Mammary epithelial cell (primary cell): ENCODE measurements at regions not wholly inside any gene's neighbourhood (a gene's known extent, or its start where the extent isn't known, plus 50 kb on each side); places are given as distances from the start of the nearest gene placed in this dataset.

Experiments
- CTCF ChIP-seq, 2 donors: IDR thresholded peaks in 1 of 2; conservative IDR thresholded peaks in 1 of 2; 2 replicates each; pipeline ENCODE4 v1.5.1; 2011 to 2012; ENCODE audit warnings: inconsistent platforms in 2 of 2, low read length in 2 of 2, mild to moderate bottlenecking in 2 of 2, control low read depth in 1 of 2, low read depth in 1 of 2; ENCODE audit not compliant: insufficient read depth in 1 of 2; ENCODE audit errors: extremely low read depth in 1 of 2
- EZH2 ChIP-seq: IDR thresholded peaks from 2 replicates; pipeline ENCODE4 v1.6.1; 2012; ENCODE audit warnings: low read length, inconsistent platforms, borderline replicate concordance

DNA sequence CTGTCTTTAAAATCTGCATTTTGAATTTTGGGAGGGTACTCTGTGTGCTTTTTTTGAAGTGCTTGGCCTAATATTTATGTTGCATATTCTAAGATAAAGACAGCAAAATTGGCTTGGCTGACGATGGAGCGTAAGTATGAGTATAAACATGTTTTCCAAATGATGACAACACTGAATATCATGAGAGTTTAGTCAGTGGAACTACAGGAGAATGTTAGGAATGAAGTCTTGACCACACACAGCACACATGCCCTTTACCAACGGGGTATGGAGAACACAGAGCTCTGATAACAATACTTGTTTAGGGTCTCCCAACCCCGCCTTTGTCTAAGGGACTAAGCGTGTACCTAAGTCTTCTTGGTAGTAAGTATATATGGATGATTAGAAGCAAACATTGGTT is 253.9 kb upstream of the FZD8 start:
- TF ChIP-seq CTCF (conservative IDR thresholded peaks at IDR 0.05 in 1 of 2, IDR thresholded peaks at IDR 0.05 in 1 of 2; ENCODE audit: extremely low read depth in 1 of 2, insufficient read depth in 1 of 2, low read depth in 1 of 2, low read length in 2 of 2) (no peak), EZH2 (no peak)
